K562 (cell line): ENCODE measurements at regions not wholly inside any gene's neighbourhood (a gene's known extent, or its start where the extent isn't known, plus 50 kb on each side); places are given as distances from the start of the nearest gene placed in this dataset.

Experiments
- CBX8 ChIP-seq: fragments of 200-600 bp; sonication (generic); IDR thresholded peaks from 2 replicates; pipeline ENCODE4 v1.6.1; 2012; ENCODE audit warnings: borderline replicate concordance, mixed run types, low read depth, mild to moderate bottlenecking, moderate library complexity, mixed read lengths, low read length, control low read depth, inconsistent platforms; ENCODE audit not compliant: poor library complexity, severe bottlenecking; ENCODE audit errors: extremely low read depth
- MYC ChIP-seq, 2 experiments: fragments of 250-450 bp in 1 of 2; sonication (Bioruptor Pico) in 1 of 2; IDR thresholded peaks; 2 replicates each; pipeline versions ENCODE4 v1.5.1 to v1.6.1; 2012 to 2021; ENCODE audit warnings: low read depth in 2 of 2, borderline replicate concordance in 1 of 2, improper control_type of control experiment in 1 of 2, low read length in 1 of 2, mild to moderate bottlenecking in 1 of 2, moderate library complexity in 1 of 2
- ZC3H4 ChIP-seq: sonication (generic); formaldehyde crosslinking; IDR thresholded peaks from 2 replicates; pipeline ENCODE4 v1.9.0; 2021; ENCODE audit warnings: missing genetic modification reagents, borderline replicate concordance
- TF ChIP-seq, protein P1 (sequence below): fragments of 450-650 bp; IDR thresholded peaks from 2 replicates; pipeline ENCODE4 v1.6.1; 2018; ENCODE audit not compliant: partially characterized antibody
- TF ChIP-seq, protein P2 (sequence below): fragments of 450-650 bp; IDR thresholded peaks from 2 replicates; pipeline ENCODE4 v1.6.1; 2017; ENCODE audit warnings: mild to moderate bottlenecking, moderate library complexity
- TF ChIP-seq, protein P3 (sequence below): fragments of 250-450 bp; sonication (Bioruptor Pico); IDR thresholded peaks from 2 replicates; pipeline ENCODE4 v1.8.0; 2021; ENCODE audit warnings: moderate library complexity, mild to moderate bottlenecking, inconsistent platforms

DNA sequence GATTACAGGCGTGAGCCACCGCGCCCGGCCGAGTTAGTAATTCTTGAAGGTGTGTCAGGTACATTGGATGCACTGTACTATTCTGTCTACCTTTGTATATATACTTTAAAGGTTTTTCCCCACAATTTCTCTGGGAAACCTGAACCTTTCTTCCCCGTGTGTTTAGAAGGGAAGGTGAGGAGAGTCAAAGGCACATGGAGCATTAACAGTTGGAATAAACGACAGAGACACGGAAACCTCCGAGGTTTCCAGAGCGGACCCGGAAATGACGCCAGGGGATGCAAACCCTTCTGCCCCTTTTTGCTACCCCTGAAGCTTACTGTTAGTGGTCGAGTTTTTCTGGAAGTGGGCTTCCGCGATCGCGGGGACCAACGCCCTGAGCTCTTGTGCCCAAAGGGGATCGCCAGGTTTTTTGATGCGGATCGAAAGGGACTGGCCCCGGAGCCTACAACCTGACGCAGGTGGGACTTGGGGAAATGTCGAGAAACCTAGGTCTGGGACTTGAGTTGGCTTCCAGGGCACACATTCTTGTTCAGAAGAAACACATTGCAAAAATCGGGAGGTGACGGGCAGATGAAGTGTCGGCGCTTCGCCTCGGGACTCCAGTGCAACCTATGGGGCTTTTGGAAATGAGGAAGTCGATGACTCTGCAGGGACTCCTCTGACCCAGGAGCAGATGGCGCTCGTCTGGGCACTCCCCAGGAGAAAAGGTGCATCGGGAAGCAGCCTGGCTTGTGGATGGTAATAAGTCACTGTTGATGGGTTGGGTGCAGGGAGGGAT is 218.2 kb downstream of the OR2B2 start (continued):
- TF ChIP-seq, protein P1, sequence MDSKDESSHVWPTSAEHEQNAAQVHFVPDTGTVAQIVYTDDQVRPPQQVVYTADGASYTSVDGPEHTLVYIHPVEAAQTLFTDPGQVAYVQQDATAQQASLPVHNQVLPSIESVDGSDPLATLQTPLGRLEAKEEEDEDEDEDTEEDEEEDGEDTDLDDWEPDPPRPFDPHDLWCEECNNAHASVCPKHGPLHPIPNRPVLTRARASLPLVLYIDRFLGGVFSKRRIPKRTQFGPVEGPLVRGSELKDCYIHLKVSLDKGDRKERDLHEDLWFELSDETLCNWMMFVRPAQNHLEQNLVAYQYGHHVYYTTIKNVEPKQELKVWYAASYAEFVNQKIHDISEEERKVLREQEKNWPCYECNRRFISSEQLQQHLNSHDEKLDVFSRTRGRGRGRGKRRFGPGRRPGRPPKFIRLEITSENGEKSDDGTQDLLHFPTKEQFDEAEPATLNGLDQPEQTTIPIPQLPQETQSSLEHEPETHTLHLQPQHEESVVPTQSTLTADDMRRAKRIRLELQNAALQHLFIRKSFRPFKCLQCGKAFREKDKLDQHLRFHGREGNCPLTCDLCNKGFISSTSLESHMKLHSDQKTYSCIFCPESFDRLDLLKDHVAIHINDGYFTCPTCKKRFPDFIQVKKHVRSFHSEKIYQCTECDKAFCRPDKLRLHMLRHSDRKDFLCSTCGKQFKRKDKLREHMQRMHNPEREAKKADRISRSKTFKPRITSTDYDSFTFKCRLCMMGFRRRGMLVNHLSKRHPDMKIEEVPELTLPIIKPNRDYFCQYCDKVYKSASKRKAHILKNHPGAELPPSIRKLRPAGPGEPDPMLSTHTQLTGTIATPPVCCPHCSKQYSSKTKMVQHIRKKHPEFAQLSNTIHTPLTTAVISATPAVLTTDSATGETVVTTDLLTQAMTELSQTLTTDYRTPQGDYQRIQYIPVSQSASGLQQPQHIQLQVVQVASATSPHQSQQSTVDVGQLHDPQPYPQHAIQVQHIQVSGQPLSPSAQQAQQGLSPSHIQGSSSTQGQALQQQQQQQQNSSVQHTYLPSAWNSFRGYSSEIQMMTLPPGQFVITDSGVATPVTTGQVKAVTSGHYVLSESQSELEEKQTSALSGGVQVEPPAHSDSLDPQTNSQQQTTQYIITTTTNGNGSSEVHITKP = no peak
- TF ChIP-seq MYC (IDR thresholded peaks at IDR 0.05; ENCODE audit: low read depth, low read length) (peak; percentile 69), MYC (CRISPR knock-in tag; IDR thresholded peaks at IDR 0.05; ENCODE audit: borderline replicate concordance, low read depth) (no peak; the same call in 1 of the 2 replicates), CBX8 (no peak), ZC3H4 (CRISPR knock-in tag) (0 out of 2 replicates have a peak, but pooled peaks have one; percentile 61)
- TF ChIP-seq, protein P2, sequence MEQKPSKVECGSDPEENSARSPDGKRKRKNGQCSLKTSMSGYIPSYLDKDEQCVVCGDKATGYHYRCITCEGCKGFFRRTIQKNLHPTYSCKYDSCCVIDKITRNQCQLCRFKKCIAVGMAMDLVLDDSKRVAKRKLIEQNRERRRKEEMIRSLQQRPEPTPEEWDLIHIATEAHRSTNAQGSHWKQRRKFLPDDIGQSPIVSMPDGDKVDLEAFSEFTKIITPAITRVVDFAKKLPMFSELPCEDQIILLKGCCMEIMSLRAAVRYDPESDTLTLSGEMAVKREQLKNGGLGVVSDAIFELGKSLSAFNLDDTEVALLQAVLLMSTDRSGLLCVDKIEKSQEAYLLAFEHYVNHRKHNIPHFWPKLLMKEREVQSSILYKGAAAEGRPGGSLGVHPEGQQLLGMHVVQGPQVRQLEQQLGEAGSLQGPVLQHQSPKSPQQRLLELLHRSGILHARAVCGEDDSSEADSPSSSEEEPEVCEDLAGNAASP = no peak
- TF ChIP-seq, protein P3, sequence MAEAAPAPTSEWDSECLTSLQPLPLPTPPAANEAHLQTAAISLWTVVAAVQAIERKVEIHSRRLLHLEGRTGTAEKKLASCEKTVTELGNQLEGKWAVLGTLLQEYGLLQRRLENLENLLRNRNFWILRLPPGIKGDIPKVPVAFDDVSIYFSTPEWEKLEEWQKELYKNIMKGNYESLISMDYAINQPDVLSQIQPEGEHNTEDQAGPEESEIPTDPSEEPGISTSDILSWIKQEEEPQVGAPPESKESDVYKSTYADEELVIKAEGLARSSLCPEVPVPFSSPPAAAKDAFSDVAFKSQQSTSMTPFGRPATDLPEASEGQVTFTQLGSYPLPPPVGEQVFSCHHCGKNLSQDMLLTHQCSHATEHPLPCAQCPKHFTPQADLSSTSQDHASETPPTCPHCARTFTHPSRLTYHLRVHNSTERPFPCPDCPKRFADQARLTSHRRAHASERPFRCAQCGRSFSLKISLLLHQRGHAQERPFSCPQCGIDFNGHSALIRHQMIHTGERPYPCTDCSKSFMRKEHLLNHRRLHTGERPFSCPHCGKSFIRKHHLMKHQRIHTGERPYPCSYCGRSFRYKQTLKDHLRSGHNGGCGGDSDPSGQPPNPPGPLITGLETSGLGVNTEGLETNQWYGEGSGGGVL = no peak
